C4-2B (cell line): ENCODE measurements at regions not wholly inside any gene's neighbourhood (a gene's known extent, or its start where the extent isn't known, plus 50 kb on each side); places are given as distances from the start of the nearest gene placed in this dataset.

Source experiments
- CTCF ChIP-seq: fragments of 450-650 bp; conservative IDR thresholded peaks from 2 replicates; pipeline ENCODE4 v1.5.1; 2017; ENCODE audit warnings: mild to moderate bottlenecking
- ZFX ChIP-seq: fragments of 450-650 bp; IDR thresholded peaks from 2 replicates; pipeline ENCODE4 v1.6.1; 2017

- no peak for TF ChIP-seq CTCF
- no peak for TF ChIP-seq ZFX
These were observed 72.1 kb upstream of the ZBTB40 start for GRCh38 chr1:22379566-22379965.
